ENCODE measurements at regions not wholly inside any gene's neighbourhood (a gene's known extent, or its start where the extent isn't known, plus 50 kb on each side); places are given as distances from the start of the nearest gene placed in this dataset.

GRCh38 chr15:47513471-47513870 is 203.8 kb upstream of the SEMA6D start:
- no peak for TF ChIP-seq CTCF (IDR thresholded peaks at IDR 0.05)
- TF ChIP-seq POLR2A (IDR thresholded peaks at IDR 0.05), result no peak

Measured in adrenal gland (tissue), 5 donors.